H9 (cell line): ENCODE measurements at regions not wholly inside any gene's neighbourhood (a gene's known extent, or its start where the extent isn't known, plus 50 kb on each side); places are given as distances from the start of the nearest gene placed in this dataset.

Experiments
- DNase-seq: peaks from one replicate; pipeline ENCODE4 v3.0.0-alpha.2; 2017
- H2AFZ ChIP-seq: one replicate; pipeline ENCODE4 v1.6.1; 2013; ENCODE audit warnings: mild to moderate bottlenecking, low read length, control low read depth, moderate library complexity
- H2AK5ac ChIP-seq: 2 replicates; pipeline ENCODE4 v1.6.1; 2013; ENCODE audit warnings: low read length, control low read depth, mixed read lengths; ENCODE audit not compliant: insufficient read length
- H2BK120ac ChIP-seq: one replicate; pipeline ENCODE4 v1.6.1; 2013; ENCODE audit warnings: low read depth, mild to moderate bottlenecking, low read length, control low read depth, inconsistent platforms; ENCODE audit not compliant: poor library complexity, severe bottlenecking
- H2BK12ac ChIP-seq: 2 replicates; pipeline ENCODE4 v1.6.1; 2013; ENCODE audit warnings: low read length, control low read depth, mixed read lengths, low read depth; ENCODE audit not compliant: insufficient read length
- H2BK15ac ChIP-seq: 2 replicates; pipeline ENCODE4 v1.6.1; 2013; ENCODE audit warnings: low read depth, low read length, control low read depth
- H2BK20ac ChIP-seq: one replicate; pipeline ENCODE4 v1.6.1; 2013; ENCODE audit warnings: low read depth, mild to moderate bottlenecking, low read length, control low read depth, inconsistent platforms; ENCODE audit not compliant: poor library complexity, severe bottlenecking
- H2BK5ac ChIP-seq: 2 replicates; pipeline ENCODE4 v1.6.1; 2013; ENCODE audit warnings: low read length, control low read depth, mixed read lengths; ENCODE audit not compliant: insufficient read length
- H3K14ac ChIP-seq: 2 replicates; pipeline ENCODE4 v1.6.1; 2013; ENCODE audit warnings: low read length, control low read depth; ENCODE audit not compliant: insufficient read depth
- H3K18ac ChIP-seq: 2 replicates; pipeline ENCODE4 v1.6.1; 2013; ENCODE audit warnings: low read depth, mild to moderate bottlenecking, mixed read lengths, low read length, control low read depth; ENCODE audit not compliant: insufficient read length
- H3K23ac ChIP-seq: 2 replicates; pipeline ENCODE4 v1.6.1; 2013; ENCODE audit warnings: low read length, control low read depth, mixed read lengths, low read depth; ENCODE audit not compliant: insufficient read length
- H3K23me2 ChIP-seq: 2 replicates; pipeline ENCODE4 v1.6.1; 2013; ENCODE audit warnings: low read depth, mild to moderate bottlenecking, mixed read lengths, low read length, control low read depth; ENCODE audit not compliant: insufficient read length, poor library complexity, severe bottlenecking
- H3K27ac ChIP-seq: 2 replicates; pipeline ENCODE4 v1.5.1; 2013; ENCODE audit warnings: low read length, control low read depth, mixed read lengths, low read depth; ENCODE audit not compliant: insufficient read length
- H3K27me3 ChIP-seq: 2 replicates; pipeline ENCODE4 v1.6.1; 2013; ENCODE audit warnings: low read length, control low read depth, inconsistent platforms; ENCODE audit not compliant: insufficient read depth
- H3K4ac ChIP-seq: 2 replicates; pipeline ENCODE4 v1.6.1; 2013; ENCODE audit warnings: low read depth, mild to moderate bottlenecking, control low read depth, inconsistent platforms, low read length, moderate library complexity
- H3K4me1 ChIP-seq: 2 replicates; pipeline ENCODE4 v1.6.1; 2013; ENCODE audit warnings: low read length, control low read depth, inconsistent platforms; ENCODE audit not compliant: insufficient read depth
- H3K4me2 ChIP-seq: 2 replicates; pipeline ENCODE4 v1.6.1; 2013; ENCODE audit warnings: low read length, control low read depth, mixed read lengths; ENCODE audit not compliant: insufficient read length, insufficient read depth
- H3K56ac ChIP-seq: 2 replicates; pipeline ENCODE4 v1.6.1; 2013; ENCODE audit warnings: low read depth, mild to moderate bottlenecking, mixed read lengths, low read length, control low read depth; ENCODE audit not compliant: insufficient read length
- H3K79me1 ChIP-seq: 2 replicates; pipeline ENCODE4 v1.6.1; 2013; ENCODE audit warnings: low read depth, mild to moderate bottlenecking, moderate library complexity, low read length, control low read depth, inconsistent platforms; ENCODE audit not compliant: insufficient read depth, poor library complexity, severe bottlenecking
- H3K79me2 ChIP-seq: 2 replicates; pipeline ENCODE4 v1.6.1; 2013; ENCODE audit warnings: low read length, control low read depth, inconsistent platforms; ENCODE audit not compliant: insufficient read depth
- H3K9ac ChIP-seq: 2 replicates; pipeline ENCODE4 v1.6.1; 2013; ENCODE audit warnings: low read length, control low read depth, mixed read lengths; ENCODE audit not compliant: insufficient read length; ENCODE audit errors: extremely low read depth
- H3K9me3 ChIP-seq: one replicate; pipeline ENCODE4 v1.6.1; 2013; ENCODE audit warnings: low read depth, low read length, inconsistent platforms; ENCODE audit not compliant: control insufficient read depth
- H3T11ph ChIP-seq: one replicate; pipeline ENCODE4 v1.6.1; 2013; ENCODE audit warnings: mild to moderate bottlenecking, low read length, control low read depth, inconsistent platforms
- H4K20me1 ChIP-seq: one replicate; pipeline ENCODE4 v1.6.1; 2013; ENCODE audit not compliant: control insufficient read depth, insufficient read length, insufficient read depth
- H4K5ac ChIP-seq: 2 replicates; pipeline ENCODE4 v1.6.1; 2013; ENCODE audit warnings: low read depth, mild to moderate bottlenecking, mixed read lengths, low read length, control low read depth; ENCODE audit not compliant: insufficient read length
- H4K8ac ChIP-seq: replicated peaks from 2 replicates; pipeline ENCODE4 v1.6.1; 2013; ENCODE audit warnings: low read length, control low read depth, mixed read lengths, low read depth; ENCODE audit not compliant: insufficient read length
- H4K91ac ChIP-seq: 2 replicates; pipeline ENCODE4 v1.6.1; 2013; ENCODE audit warnings: low read depth, mild to moderate bottlenecking, moderate library complexity, mixed read lengths, low read length, control low read depth; ENCODE audit not compliant: insufficient read length
- H3K27ac Mint-ChIP-seq, 3 experiments: 2 replicates in 2 of 3; 3 replicates in 1 of 3; pipeline ENCODE4 v1.8.0; 2020 to 2021; ENCODE audit warnings: mixed read lengths in 3 of 3, mild to moderate bottlenecking in 1 of 3, moderate library complexity in 1 of 3
- H3K27me3 Mint-ChIP-seq: 2 replicates; pipeline ENCODE4 v1.8.0; 2021; ENCODE audit warnings: low read depth, mild to moderate bottlenecking, moderate library complexity, mixed read lengths
- H3K36me3 Mint-ChIP-seq, 3 experiments: 2 replicates in 2 of 3; 3 replicates in 1 of 3; pipeline ENCODE4 v1.8.0; 2020 to 2021; ENCODE audit warnings: low read depth in 3 of 3, mixed read lengths in 3 of 3; ENCODE audit not compliant: insufficient read depth in 1 of 3
- H3K4me1 Mint-ChIP-seq, 2 experiments: 2 replicates each; pipeline ENCODE4 v1.8.0; 2020; ENCODE audit warnings: mixed read lengths in 2 of 2
- H3K4me3 Mint-ChIP-seq, 2 experiments: 2 replicates in 1 of 2; 3 replicates in 1 of 2; pipeline ENCODE4 v1.8.0; 2020 to 2021; ENCODE audit warnings: mild to moderate bottlenecking in 2 of 2, mixed read lengths in 2 of 2, moderate library complexity in 1 of 2
- H3K9me3 Mint-ChIP-seq, 2 experiments: 2 replicates in 1 of 2; 3 replicates in 1 of 2; pipeline ENCODE4 v1.8.0; 2020; ENCODE audit warnings: mild to moderate bottlenecking in 2 of 2, mixed read lengths in 2 of 2, moderate library complexity in 1 of 2
- WGBS: extraction: QIAGEN DNeasy Blood & Tissue Kit; methylation state at CpG from one replicate; pipeline ENCODE4 v1.1.7; 2013; ENCODE audit warnings: missing lambda C conversion rate, low lambda C conversion rate, mixed read lengths; ENCODE audit not compliant: insufficient read length; ENCODE audit errors: extremely low coverage; 5-methylcytosine and 5-hydroxymethylcytosine counted together
- TF ChIP-seq, protein P1 (sequence below): fragments of 200-600 bp; sonication (generic); conservative IDR thresholded peaks from 3 replicates; pipeline ENCODE4 v1.8.0; 2021; ENCODE audit warnings: antibody characterized with exemption, mild to moderate bottlenecking

DNA sequence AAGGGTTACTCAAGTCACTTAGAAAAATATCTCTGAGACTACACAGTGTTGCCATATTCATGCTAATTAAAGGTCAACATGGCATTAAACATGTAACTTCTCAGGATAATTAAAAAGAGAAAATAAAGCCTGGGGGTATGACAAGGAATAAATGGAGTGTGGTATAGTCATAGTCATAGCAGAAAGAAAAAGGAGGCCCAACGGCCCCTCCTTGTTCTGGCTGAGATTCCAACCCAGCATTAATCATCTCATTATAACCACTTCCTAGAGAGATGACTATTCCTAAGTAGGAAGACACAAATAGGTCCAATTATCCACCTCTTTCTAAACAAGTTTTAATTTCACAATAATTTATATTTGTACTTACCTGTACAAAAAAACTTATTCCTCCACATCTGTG lies 778.4 kb upstream of the AADAT start:
- Mint-ChIP-seq H3K27ac (no peak overlapping the region), H3K4me1 (no peaks in the 10 kb centered on the region), H3K9me3 (no peaks in the 10 kb centered on the region), H3K36me3 (no peaks in the 10 kb centered on the region), H3K27me3 (peaks cover 2% of the 10 kb centered on the region; the same call in 1 of the 2 replicates), H3K4me3 (no peak overlapping the region)
- Histone ChIP-seq H3K4me2 (no peak overlapping the region), H3K23me2 (no peaks in the 10 kb centered on the region), H3K4me1 (no peaks in the 10 kb centered on the region; the same call in 1 of the 2 replicates), H2BK5ac (no peak overlapping the region), H2BK12ac (no peak overlapping the region), H3K27me3 (no peaks in the 10 kb centered on the region), H3K18ac (no peak overlapping the region), H3K79me1 (no peaks in the 10 kb centered on the region), H4K5ac (no peak overlapping the region), H2AFZ (no peak overlapping the region), H2AK5ac (no peak overlapping the region), H4K8ac (no peak overlapping the region), H2BK20ac (no peak overlapping the region), H4K91ac (no peak overlapping the region), H3T11ph (no peak overlapping the region), H3K9ac (no peak overlapping the region), H3K14ac (no peak overlapping the region), H3K27ac (no peak overlapping the region), H4K20me1 (no peaks in the 10 kb centered on the region), H2BK120ac (no peak overlapping the region), H3K4ac (no peak overlapping the region), H3K79me2 (no peaks in the 10 kb centered on the region), H3K23ac (no peak overlapping the region), H3K56ac (no peak overlapping the region), H3K9me3 (no peaks in the 10 kb centered on the region), H2BK15ac (no peak overlapping the region)
- WGBS: no CpG with 5 or more reads among the region's 1 CpG
- DNase-seq: no peak
- TF ChIP-seq, protein P1, sequence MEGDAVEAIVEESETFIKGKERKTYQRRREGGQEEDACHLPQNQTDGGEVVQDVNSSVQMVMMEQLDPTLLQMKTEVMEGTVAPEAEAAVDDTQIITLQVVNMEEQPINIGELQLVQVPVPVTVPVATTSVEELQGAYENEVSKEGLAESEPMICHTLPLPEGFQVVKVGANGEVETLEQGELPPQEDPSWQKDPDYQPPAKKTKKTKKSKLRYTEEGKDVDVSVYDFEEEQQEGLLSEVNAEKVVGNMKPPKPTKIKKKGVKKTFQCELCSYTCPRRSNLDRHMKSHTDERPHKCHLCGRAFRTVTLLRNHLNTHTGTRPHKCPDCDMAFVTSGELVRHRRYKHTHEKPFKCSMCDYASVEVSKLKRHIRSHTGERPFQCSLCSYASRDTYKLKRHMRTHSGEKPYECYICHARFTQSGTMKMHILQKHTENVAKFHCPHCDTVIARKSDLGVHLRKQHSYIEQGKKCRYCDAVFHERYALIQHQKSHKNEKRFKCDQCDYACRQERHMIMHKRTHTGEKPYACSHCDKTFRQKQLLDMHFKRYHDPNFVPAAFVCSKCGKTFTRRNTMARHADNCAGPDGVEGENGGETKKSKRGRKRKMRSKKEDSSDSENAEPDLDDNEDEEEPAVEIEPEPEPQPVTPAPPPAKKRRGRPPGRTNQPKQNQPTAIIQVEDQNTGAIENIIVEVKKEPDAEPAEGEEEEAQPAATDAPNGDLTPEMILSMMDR: no peak
